Gastrocnemius medialis (tissue), 4 donors: ENCODE measurements at regions not wholly inside any gene's neighbourhood (a gene's known extent, or its start where the extent isn't known, plus 50 kb on each side); places are given as distances from the start of the nearest gene placed in this dataset.

ENCODE experiments used
- ATAC-seq, 2 donors: fragments of 150-250 bp; one replicate each; pipeline ENCODE4 v1.9.1; 2016
- DNase-seq, 2 donors: peaks; one replicate each; pipeline ENCODE4 v3.0.0-alpha.2; 2019
- H3K27ac ChIP-seq, 4 donors: fragments of 200-600 bp; sonication (generic); 1 replicate in 1 of 4; 2 replicates in 3 of 4; pipeline ENCODE4 v1.5.1; 2016 to 2018; ENCODE audit warnings: mild to moderate bottlenecking in 2 of 4, moderate library complexity in 1 of 4
- H3K27me3 ChIP-seq, 3 donors: fragments of 200-600 bp; sonication (generic) in 2 of 3; 1 replicate in 1 of 3; 2 replicates in 2 of 3; pipeline versions ENCODE4 v1.5.1 to v1.6.0; 2016 to 2019; ENCODE audit warnings: mild to moderate bottlenecking in 1 of 3, moderate library complexity in 1 of 3
- H3K36me3 ChIP-seq, 2 donors: fragments of 200-600 bp; sonication (generic) in 1 of 2; one replicate each; pipeline ENCODE4 v1.5.1; 2017 to 2018
- H3K4me1 ChIP-seq, 2 donors: fragments of 200-600 bp; sonication (generic) in 1 of 2; one replicate each; pipeline ENCODE4 v1.5.1; 2016 to 2017; ENCODE audit warnings: mild to moderate bottlenecking in 2 of 2
- H3K4me3 ChIP-seq, 4 donors: fragments of 200-600 bp; sonication (generic) in 3 of 4; 1 replicate in 1 of 4; 2 replicates in 3 of 4; pipeline ENCODE4 v1.5.1; 2016 to 2019; ENCODE audit warnings: mild to moderate bottlenecking in 2 of 4
- H3K9me3 ChIP-seq, 3 donors: fragments of 200-600 bp; sonication (generic) in 2 of 3; 1 replicate in 1 of 3; 2 replicates in 2 of 3; pipeline ENCODE4 v1.5.1; 2016 to 2019
- POLR2A ChIP-seq, 2 donors: fragments of 450-650 bp; IDR thresholded peaks; one replicate each; pipeline ENCODE4 v1.6.1; 2017; ENCODE audit warnings: antibody characterized with exemption in 2 of 2, mild to moderate bottlenecking in 2 of 2, moderate library complexity in 2 of 2
- in situ Hi-C, 4 donors: fragments of 200-750 bp; cut with MboI; loops; one replicate each; pipeline versions ENCODE4 v1.15.0 to v1.8.0; 2017; ENCODE audit warnings: low sequenced_read_pairs in 4 of 4
- intact Hi-C: fragments of 100-400 bp; cut with DNase I; formaldehyde crosslinking; loops from one replicate; pipeline ENCODE4 v1.15.1; 2023; ENCODE audit warnings: low total_unique reads
- TF ChIP-seq, protein P1 (sequence below), 5 experiments: fragments of 450-650 bp in 3 of 5; fragments of 200-600 bp in 2 of 5; sonication (generic) in 2 of 5; IDR thresholded peaks in 4 of 5; conservative IDR thresholded peaks in 1 of 5; 1 replicate in 4 of 5; 2 replicates in 1 of 5; pipeline ENCODE4 v1.5.1; 2016 to 2019; ENCODE audit warnings: antibody characterized with exemption in 5 of 5, mild to moderate bottlenecking in 3 of 5, moderate library complexity in 3 of 5

DNA sequence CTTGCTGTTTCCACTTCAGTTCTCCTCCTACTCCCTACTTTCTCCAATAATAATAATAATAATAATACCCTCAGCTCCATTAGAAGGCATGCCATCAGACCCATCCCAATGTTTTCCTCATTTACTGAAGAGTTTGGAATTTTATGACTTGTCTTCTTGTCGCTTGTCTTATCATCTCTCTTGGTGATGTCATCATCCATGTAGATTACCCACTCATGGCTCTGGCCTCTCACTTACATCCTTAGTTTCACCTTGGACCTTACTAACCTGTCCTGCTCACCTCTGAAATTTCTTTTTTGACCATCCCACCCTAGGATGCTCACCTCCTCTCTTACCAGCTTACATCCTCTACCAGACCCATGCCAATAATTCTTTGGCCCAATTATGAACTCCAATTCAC, 329.3 kb downstream of the ACTL7B start:
- DNase-seq (no peak), ATAC-seq (no peak)
- intact Hi-C loops (no loop called here), in situ Hi-C loops (no loop called here)
- Histone ChIP-seq H3K27me3 (no peaks in the 10 kb centered on the region), H3K9me3 (no peaks in the 10 kb centered on the region), H3K27ac (peak overlapping the region in 2 of 4 donors; percentile 50 to 58), H3K36me3 (no peaks in the 10 kb centered on the region), H3K4me1 (no peaks in the 10 kb centered on the region), H3K4me3 (no peak overlapping the region)
- TF ChIP-seq, protein P1, sequence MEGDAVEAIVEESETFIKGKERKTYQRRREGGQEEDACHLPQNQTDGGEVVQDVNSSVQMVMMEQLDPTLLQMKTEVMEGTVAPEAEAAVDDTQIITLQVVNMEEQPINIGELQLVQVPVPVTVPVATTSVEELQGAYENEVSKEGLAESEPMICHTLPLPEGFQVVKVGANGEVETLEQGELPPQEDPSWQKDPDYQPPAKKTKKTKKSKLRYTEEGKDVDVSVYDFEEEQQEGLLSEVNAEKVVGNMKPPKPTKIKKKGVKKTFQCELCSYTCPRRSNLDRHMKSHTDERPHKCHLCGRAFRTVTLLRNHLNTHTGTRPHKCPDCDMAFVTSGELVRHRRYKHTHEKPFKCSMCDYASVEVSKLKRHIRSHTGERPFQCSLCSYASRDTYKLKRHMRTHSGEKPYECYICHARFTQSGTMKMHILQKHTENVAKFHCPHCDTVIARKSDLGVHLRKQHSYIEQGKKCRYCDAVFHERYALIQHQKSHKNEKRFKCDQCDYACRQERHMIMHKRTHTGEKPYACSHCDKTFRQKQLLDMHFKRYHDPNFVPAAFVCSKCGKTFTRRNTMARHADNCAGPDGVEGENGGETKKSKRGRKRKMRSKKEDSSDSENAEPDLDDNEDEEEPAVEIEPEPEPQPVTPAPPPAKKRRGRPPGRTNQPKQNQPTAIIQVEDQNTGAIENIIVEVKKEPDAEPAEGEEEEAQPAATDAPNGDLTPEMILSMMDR (IDR thresholded peaks at IDR 0.05 in 4 of 5, conservative IDR thresholded peaks at IDR 0.05 in 1 of 5), result no peak
- no peak for TF ChIP-seq POLR2A (IDR thresholded peaks at IDR 0.05)

DNA sequence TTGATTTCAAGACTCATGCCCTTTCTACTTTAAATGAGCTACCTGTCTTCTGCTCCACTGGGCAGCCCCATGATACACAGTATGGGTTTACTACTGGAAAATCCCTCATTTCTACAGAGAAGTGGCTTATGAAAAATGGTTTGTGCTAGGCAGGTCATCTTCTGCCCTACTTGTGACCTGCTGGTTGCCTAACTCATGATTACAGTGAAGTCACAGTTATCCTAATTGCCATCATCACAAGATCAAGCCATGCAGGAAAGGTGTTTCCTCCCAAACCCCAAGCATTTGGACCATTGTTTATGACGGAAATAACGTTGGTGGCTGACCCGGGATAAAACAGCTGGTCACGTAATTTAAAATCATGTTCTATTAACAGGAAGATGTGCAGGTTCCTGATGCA, 330.6 kb downstream of the ACTL7B start:
- H3K4me3 ChIP-seq, result no peak overlapping the region
- DNase-seq, result no peak
- no peaks in the 10 kb centered on the region for H3K27me3 ChIP-seq
- H3K4me1 ChIP-seq, result no peaks in the 10 kb centered on the region
- in situ Hi-C loops, result no loop called here
- no peaks in the 10 kb centered on the region for H3K36me3 ChIP-seq
- ATAC-seq, result peak; percentile 41 to 77
- intact Hi-C loops, result no loop called here
- H3K9me3 ChIP-seq, result no peaks in the 10 kb centered on the region
- peak overlapping the region; percentile 47 to 53 (median 52) for H3K27ac ChIP-seq
- TF ChIP-seq, protein P1 (IDR thresholded peaks at IDR 0.05 in 4 of 5, conservative IDR thresholded peaks at IDR 0.05 in 1 of 5), result no peak
- no peak for TF ChIP-seq POLR2A (IDR thresholded peaks at IDR 0.05)

DNA sequence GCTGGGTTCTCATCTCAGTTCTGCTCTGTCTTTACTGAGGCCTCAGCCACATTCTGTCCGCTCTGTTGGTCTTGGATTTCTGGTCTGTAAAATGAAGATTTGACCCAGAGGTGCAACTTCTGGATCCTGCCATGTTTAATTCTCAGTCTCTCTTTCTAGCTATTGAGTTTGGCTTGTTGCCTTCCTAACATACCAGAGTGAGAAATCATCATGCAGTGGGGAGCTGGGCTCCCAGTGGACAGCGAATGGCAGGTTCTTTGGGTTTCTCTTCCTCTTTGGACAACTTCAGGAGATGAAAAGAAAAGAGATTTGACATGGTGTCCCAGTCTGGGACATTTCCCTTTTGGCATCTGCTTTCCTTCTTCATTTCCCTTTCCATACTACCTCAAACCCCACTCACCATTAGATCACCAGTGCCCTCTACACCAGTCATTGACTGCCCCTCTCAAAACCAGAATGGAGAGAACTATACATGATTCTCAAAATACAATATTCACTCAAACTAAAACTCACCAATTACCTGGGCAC, 334.7 kb downstream of the ACTL7B start:
- peaks cover 0 to 3% of the 10 kb centered on the region in 2 donors for H3K4me1 ChIP-seq
- no peaks in the 10 kb centered on the region for H3K36me3 ChIP-seq
- H3K27ac ChIP-seq, result no peak overlapping the region
- H3K4me3 ChIP-seq, result no peak overlapping the region
- no peaks in the 10 kb centered on the region for H3K9me3 ChIP-seq
- TF ChIP-seq POLR2A (IDR thresholded peaks at IDR 0.05), result no peak
- TF ChIP-seq, protein P1 (IDR thresholded peaks at IDR 0.05 in 4 of 5, conservative IDR thresholded peaks at IDR 0.05 in 1 of 5), result no peak
- intact Hi-C loops (no loop called here), in situ Hi-C loops (no loop called here)
- H3K27me3 ChIP-seq, result no peaks in the 10 kb centered on the region
- DNase-seq (no peak), ATAC-seq (no peak)

DNA sequence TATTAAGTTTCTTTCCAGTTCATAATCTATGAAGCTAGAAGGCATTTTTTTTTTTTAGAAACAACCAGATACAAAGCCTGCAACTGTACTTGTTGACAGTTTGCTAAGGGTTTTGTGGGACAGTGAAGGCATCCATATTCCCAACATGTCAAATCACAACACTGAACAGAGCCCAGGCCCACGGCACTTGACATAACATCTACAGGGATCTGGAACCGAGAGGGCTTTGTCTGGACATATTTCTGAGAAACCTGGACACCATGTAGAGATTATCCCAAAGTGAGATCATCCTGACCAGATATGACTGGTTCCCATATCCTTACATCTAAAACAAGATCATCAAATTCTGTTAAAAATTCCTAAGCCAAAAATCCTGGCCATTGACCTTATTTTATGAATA, 336.3 kb downstream of the ACTL7B start:
- TF ChIP-seq POLR2A (IDR thresholded peaks at IDR 0.05), result no peak
- TF ChIP-seq, protein P1 (IDR thresholded peaks at IDR 0.05 in 4 of 5, conservative IDR thresholded peaks at IDR 0.05 in 1 of 5), result no peak
- H3K27ac ChIP-seq, result no peak overlapping the region
- intact Hi-C loops, result no loop called here
- H3K4me1 ChIP-seq, result peaks cover 0 to 3% of the 10 kb centered on the region in 2 donors
- in situ Hi-C loops, result no loop called here
- no peaks in the 10 kb centered on the region for H3K27me3 ChIP-seq
- no peak overlapping the region for H3K4me3 ChIP-seq
- H3K36me3 ChIP-seq, result no peaks in the 10 kb centered on the region
- DNase-seq, result no peak
- no peaks in the 10 kb centered on the region for H3K9me3 ChIP-seq
- ATAC-seq, result no peak
